Stomach (tissue), 4 donors: ENCODE measurements at regions not wholly inside any gene's neighbourhood (a gene's known extent, or its start where the extent isn't known, plus 50 kb on each side); places are given as distances from the start of the nearest gene placed in this dataset.

Source experiments
- CTCF ChIP-seq, 7 experiments: fragments of 450-650 bp in 4 of 7; fragments of 200-600 bp in 3 of 7; sonication (generic) in 3 of 7; IDR thresholded peaks; one replicate each; pipeline ENCODE4 v1.5.1; 2016 to 2019; ENCODE audit warnings: antibody characterized with exemption in 7 of 7, control low read depth in 2 of 7, mild to moderate bottlenecking in 1 of 7
- POLR2A ChIP-seq, 4 donors: fragments of 450-650 bp; IDR thresholded peaks; one replicate each; pipeline ENCODE4 v1.6.1; 2016; ENCODE audit warnings: antibody characterized with exemption in 4 of 4, control low read depth in 2 of 4, mild to moderate bottlenecking in 1 of 4, moderate library complexity in 1 of 4
- POLR2AphosphoS5 ChIP-seq, 3 donors: sonication (generic); formaldehyde crosslinking; IDR thresholded peaks; one replicate each; pipeline ENCODE4 v1.6.1; 2016; ENCODE audit warnings: antibody characterized with exemption in 3 of 3

GRCh38 chr15:91528801-91529200, 324.7 kb upstream of the SLCO3A1 start:
- TF ChIP-seq CTCF (IDR thresholded peaks at IDR 0.05) = no peak
- TF ChIP-seq POLR2AphosphoS5 (IDR thresholded peaks at IDR 0.05) = no peak
- TF ChIP-seq POLR2A (IDR thresholded peaks at IDR 0.05) = no peak
